ENCODE measurements at regions not wholly inside any gene's neighbourhood (a gene's known extent, or its start where the extent isn't known, plus 50 kb on each side); places are given as distances from the start of the nearest gene placed in this dataset.
"Not testable (repeated sequence)": the region's sequence is repeated elsewhere in the genome, so short reads cannot be mapped to it uniquely, and the experiment has no call there.

GRCh38 chr3:176848431-176849214 is 348.7 kb downstream of the TBL1XR1 start:
- DNase-seq (ENCODE audit: low read depth): no peak
- no peak overlapping the region for H3K4me3 ChIP-seq (ENCODE audit: low read depth, low read length)
- no peak for TF ChIP-seq CTCF (IDR thresholded peaks at IDR 0.05; ENCODE audit: insufficient read depth, low read depth, low read length)

- H3K4me3 ChIP-seq (ENCODE audit: low read depth, low read length): no peak overlapping the region
- DNase-seq (ENCODE audit: low read depth): no peak
- TF ChIP-seq CTCF (IDR thresholded peaks at IDR 0.05; ENCODE audit: insufficient read depth, low read depth, low read length): no peak
These were observed 354.4 kb downstream of the TBL1XR1 start for GRCh38 chr3:176842914-176843313.

- H3K4me3 ChIP-seq (ENCODE audit: low read depth, low read length): no peak overlapping the region
- TF ChIP-seq CTCF (IDR thresholded peaks at IDR 0.05; ENCODE audit: insufficient read depth, low read depth, low read length): no peak
- no peak for DNase-seq (ENCODE audit: low read depth)
These were observed 356.5 kb downstream of the TBL1XR1 start for GRCh38 chr3:176840641-176841286.

GRCh38 chr3:176839901-176840300 is 357.4 kb downstream of the TBL1XR1 start:
- TF ChIP-seq CTCF (IDR thresholded peaks at IDR 0.05; ENCODE audit: insufficient read depth, low read depth, low read length): no peak
- no peak for DNase-seq (ENCODE audit: low read depth)

GRCh38 chr3:176839466-176839865 is 357.8 kb downstream of the TBL1XR1 start:
- no peak overlapping the region for H3K4me3 ChIP-seq (ENCODE audit: low read depth, low read length)
- no peak for DNase-seq (ENCODE audit: low read depth)
- no peak for TF ChIP-seq CTCF (IDR thresholded peaks at IDR 0.05; ENCODE audit: insufficient read depth, low read depth, low read length)

More at GRCh38 chr3:176839901-176840300, 357.4 kb downstream of the TBL1XR1 start:
- no peak overlapping the region for H3K4me3 ChIP-seq (ENCODE audit: low read depth, low read length)

- not testable (repeated sequence) for DNase-seq (ENCODE audit: low read depth)
These were observed 370.0 kb downstream of the TBL1XR1 start for GRCh38 chr3:176827244-176827643.

GRCh38 chr3:176824811-176825210 is 372.5 kb downstream of the TBL1XR1 start:
- DNase-seq (ENCODE audit: low read depth): no peak
- H3K4me3 ChIP-seq (ENCODE audit: low read depth, low read length): no peak overlapping the region
- no peak for TF ChIP-seq CTCF (IDR thresholded peaks at IDR 0.05; ENCODE audit: insufficient read depth, low read depth, low read length)

More at GRCh38 chr3:176827244-176827643, 370.0 kb downstream of the TBL1XR1 start:
- not testable (repeated sequence) for H3K4me3 ChIP-seq (ENCODE audit: low read depth, low read length)

Data from fibroblast of villous mesenchyme (primary cell).